ENCODE measurements at regions not wholly inside any gene's neighbourhood (a gene's known extent, or its start where the extent isn't known, plus 50 kb on each side); places are given as distances from the start of the nearest gene placed in this dataset.
"Not testable (repeated sequence)": the region's sequence is repeated elsewhere in the genome, so short reads cannot be mapped to it uniquely, and the experiment has no call there.

DNA sequence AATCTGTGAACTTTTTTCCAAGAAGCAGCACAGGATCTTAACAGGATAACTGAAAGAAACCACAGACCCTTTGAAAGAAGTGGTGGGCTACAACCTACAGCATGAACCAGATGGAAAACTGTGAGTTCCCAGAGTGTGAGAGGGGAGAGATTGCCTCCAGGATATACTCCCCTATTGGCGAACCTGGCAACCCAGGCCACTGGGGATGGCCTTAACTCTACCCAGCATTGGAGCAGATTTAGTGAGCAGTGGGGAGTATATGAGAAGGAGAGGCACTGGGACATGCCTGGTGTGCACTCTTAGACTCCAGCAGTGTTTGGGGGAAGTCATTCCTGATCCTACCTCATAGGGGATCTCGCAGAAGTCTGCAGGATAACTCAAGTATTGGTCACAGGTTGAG lies 201.0 kb upstream of the TP63 start:
- Histone ChIP-seq H3K27me3 (no peaks in the 10 kb centered on the region), H3K4me3 (ENCODE audit: low read depth, low read length) (no peak overlapping the region), H3K4me1 (no peaks in the 10 kb centered on the region), H3K36me3 (no peaks in the 10 kb centered on the region), H3K9me3 (no peaks in the 10 kb centered on the region)
- no peak for DNase-seq
- TF ChIP-seq, protein P1, sequence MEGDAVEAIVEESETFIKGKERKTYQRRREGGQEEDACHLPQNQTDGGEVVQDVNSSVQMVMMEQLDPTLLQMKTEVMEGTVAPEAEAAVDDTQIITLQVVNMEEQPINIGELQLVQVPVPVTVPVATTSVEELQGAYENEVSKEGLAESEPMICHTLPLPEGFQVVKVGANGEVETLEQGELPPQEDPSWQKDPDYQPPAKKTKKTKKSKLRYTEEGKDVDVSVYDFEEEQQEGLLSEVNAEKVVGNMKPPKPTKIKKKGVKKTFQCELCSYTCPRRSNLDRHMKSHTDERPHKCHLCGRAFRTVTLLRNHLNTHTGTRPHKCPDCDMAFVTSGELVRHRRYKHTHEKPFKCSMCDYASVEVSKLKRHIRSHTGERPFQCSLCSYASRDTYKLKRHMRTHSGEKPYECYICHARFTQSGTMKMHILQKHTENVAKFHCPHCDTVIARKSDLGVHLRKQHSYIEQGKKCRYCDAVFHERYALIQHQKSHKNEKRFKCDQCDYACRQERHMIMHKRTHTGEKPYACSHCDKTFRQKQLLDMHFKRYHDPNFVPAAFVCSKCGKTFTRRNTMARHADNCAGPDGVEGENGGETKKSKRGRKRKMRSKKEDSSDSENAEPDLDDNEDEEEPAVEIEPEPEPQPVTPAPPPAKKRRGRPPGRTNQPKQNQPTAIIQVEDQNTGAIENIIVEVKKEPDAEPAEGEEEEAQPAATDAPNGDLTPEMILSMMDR (IDR thresholded peaks at IDR 0.05; ENCODE audit: low read depth, low read length) = no peak

DNA sequence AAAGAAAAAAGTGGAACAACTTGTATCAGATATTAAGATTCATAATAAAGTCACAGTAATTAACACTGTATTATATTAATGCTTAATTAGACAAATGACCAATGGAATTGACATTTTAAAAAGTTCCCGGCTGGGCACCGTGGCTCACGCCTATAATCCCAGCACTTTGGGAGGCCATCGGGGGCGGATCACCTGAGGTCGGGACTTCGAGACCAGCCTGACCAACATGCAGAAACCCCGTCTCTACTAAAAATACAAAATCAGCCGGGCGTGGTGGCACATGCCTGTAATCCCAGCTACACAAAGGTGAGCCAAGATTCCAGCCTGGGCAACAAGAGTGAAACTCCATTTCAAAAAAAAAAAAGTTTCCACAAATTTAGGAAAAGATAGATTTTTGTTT lies 188.9 kb upstream of the TP63 start:
- not testable (repeated sequence) for H3K9me3 ChIP-seq; H3K36me3 ChIP-seq; H3K4me3 ChIP-seq (ENCODE audit: low read depth, low read length); H3K27me3 ChIP-seq; H3K4me1 ChIP-seq; DNase-seq

DNA sequence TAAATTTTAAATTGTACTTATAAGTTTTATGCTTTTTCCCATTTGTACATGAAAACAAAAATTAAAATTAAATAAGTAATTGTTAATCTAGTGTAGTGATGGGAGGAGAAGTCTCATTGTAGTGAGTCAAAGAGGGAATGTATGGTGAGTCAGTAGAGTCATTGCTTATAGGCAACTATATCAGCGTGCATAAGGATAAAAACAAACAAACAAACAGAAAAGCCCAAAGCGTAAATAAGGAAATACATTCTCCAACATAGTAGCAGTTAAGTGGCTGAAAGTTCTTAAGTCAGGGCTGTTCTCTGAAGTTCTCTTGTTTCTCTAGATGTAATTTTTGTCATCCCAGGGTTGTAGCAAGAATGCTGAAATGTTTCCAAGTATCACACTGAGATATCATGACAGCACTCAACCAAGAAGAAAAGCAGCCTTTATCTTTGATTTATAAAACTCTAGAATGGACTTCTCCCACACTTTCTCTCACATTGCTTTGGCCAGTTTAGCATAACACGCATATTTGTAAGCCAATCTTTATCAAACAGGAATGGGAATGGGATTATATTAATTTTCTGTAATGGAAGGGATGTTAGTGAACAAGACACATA lies 184.1 kb upstream of the TP63 start:
- Histone ChIP-seq H3K4me3 (ENCODE audit: low read depth, low read length) (no peak overlapping the region), H3K36me3 (no peaks in the 10 kb centered on the region), H3K4me1 (no peaks in the 10 kb centered on the region), H3K9me3 (no peaks in the 10 kb centered on the region), H3K27me3 (no peaks in the 10 kb centered on the region; the same call in 1 of the 2 replicates)
- no peak for DNase-seq
- TF ChIP-seq, protein P1 (IDR thresholded peaks at IDR 0.05; ENCODE audit: low read depth, low read length) = no peak

DNA sequence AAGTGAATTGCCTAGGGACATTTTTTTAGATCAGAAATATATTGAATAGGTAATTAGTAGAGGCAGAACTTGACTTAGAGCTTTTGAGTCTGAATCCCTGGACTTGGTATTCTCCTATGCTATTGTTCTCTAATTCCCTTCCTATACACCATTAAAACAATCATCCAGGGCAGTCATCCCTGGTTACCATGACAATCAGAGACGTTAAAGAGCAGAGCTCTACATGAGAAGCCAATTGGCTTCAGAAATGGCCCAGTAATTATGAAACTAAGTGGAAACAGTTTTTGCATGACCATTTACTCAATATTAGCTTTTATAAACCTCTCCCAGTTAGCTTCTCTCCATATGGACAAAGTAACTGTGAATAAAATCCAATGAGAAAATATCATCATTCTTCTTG lies 182.1 kb upstream of the TP63 start:
- no peak overlapping the region for H3K4me3 ChIP-seq (ENCODE audit: low read depth, low read length)
- TF ChIP-seq, protein P1 (IDR thresholded peaks at IDR 0.05; ENCODE audit: low read depth, low read length) = no peak
- peaks cover 4% of the 10 kb centered on the region; the same call in 1 of the 2 replicates for H3K27me3 ChIP-seq
- no peaks in the 10 kb centered on the region for H3K36me3 ChIP-seq
- H3K9me3 ChIP-seq = no peaks in the 10 kb centered on the region
- no peak for DNase-seq
- H3K4me1 ChIP-seq = no peaks in the 10 kb centered on the region

GRCh38 chr3:189455009-189455408 lies 176.2 kb upstream of the TP63 start:
- no peak overlapping the region for H3K4me3 ChIP-seq (ENCODE audit: low read depth, low read length)
- H3K9me3 ChIP-seq = no peaks in the 10 kb centered on the region
- TF ChIP-seq, protein P1 (IDR thresholded peaks at IDR 0.05; ENCODE audit: low read depth, low read length) = no peak
- no peaks in the 10 kb centered on the region for H3K4me1 ChIP-seq
- no peaks in the 10 kb centered on the region for H3K36me3 ChIP-seq
- DNase-seq = no peak
- peaks cover 9% of the 10 kb centered on the region; the same call in 1 of the 2 replicates for H3K27me3 ChIP-seq

DNA sequence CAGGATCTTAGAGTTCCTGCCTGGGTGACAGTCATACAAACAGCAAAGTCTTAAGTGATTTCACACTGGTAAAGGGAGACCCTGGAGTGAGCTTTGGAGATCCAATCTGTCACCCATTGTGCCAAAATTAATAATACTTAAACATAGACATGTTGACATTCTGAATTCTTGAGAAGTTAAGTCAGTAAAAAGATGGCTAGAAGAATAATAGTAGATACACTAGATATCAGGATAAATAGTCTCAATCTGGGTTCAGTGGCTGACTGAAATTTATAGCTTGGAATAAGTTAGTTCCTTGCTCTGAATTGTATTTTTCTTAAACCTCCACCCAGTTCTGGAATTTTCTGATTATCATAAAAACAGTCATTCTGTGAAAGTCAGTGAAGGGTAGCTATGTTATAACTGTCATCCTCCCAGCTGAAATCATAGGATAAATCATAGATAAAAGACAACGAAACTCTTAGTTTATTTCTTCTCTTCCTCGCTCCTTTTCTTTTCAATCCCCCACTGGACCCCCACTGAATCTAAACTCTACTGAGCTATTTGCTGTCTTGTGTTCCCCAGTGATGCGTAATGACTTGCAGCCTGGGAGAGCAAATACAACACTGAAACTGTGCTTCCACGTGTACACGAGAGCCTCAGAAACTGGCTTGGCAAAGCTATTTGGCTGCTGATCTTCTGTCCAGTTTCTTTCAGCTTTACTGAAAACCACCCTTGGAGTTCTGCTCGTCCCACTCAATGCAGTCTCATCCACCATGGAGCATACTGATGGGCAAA lies 175.4 kb upstream of the TP63 start:
- Histone ChIP-seq H3K4me1 (no peaks in the 10 kb centered on the region), H3K9me3 (no peaks in the 10 kb centered on the region), H3K4me3 (ENCODE audit: low read depth, low read length) (no peak overlapping the region), H3K36me3 (no peaks in the 10 kb centered on the region), H3K27me3 (peaks cover 9% of the 10 kb centered on the region; the same call in 1 of the 2 replicates)
- DNase-seq = no peak
- TF ChIP-seq, protein P1 (IDR thresholded peaks at IDR 0.05; ENCODE audit: low read depth, low read length) = no peak

Data from BE2C (cell line).